Endothelial cell of umbilical vein (primary cell): ENCODE measurements at regions not wholly inside any gene's neighbourhood (a gene's known extent, or its start where the extent isn't known, plus 50 kb on each side); places are given as distances from the start of the nearest gene placed in this dataset.

Experiments used
- BruUV-seq: library from RNA; stranded (reverse); fragments of 400-500 nt; replicated peaks from 2 replicates; lab custom pipeline; 2021; lab: Mats Ljungman, UMichigan
- CTCF ChIA-PET: fragments of 300-600, 350-600 bp; sonication (Branson Sonifier 250); formaldehyde crosslinking; loops from one replicate; lab custom pipeline; 2021; ENCODE audit warnings: antibody characterized with exemption, inconsistent platforms; lab: Charles Lee
- POLR2A ChIA-PET: fragments of 300-600, 350-600 bp; sonication (Branson Sonifier 250); formaldehyde crosslinking; loops from one replicate; lab custom pipeline; 2021; ENCODE audit warnings: antibody characterized with exemption, inconsistent platforms; lab: Charles Lee
- DNase-seq: peaks from one replicate; pipeline ENCODE4 v3.0.0-alpha.2; 2011; ENCODE audit warnings: low read depth, low spot score
- FAIRE-seq: peaks from 2 replicates; lab custom pipeline; 2011; peaks lifted over from hg19 to GRCh38; lab: Jason Lieb, UNC
- H2AFZ ChIP-seq: 2 replicates; pipeline ENCODE4 v1.6.0; 2012; ENCODE audit warnings: low read depth, low read length, control low read depth, inconsistent platforms
- H3K27ac ChIP-seq: 2 replicates; pipeline ENCODE4 v1.5.1; 2011; ENCODE audit warnings: low read depth, mild to moderate bottlenecking, control low read depth, low read length, moderate library complexity; ENCODE audit not compliant: insufficient read depth
- H3K27me3 ChIP-seq, 2 experiments: 2 replicates each; pipeline versions ENCODE4 v1.6.0 to v1.6.1; 2011; ENCODE audit warnings: low read length in 2 of 2, mixed read lengths in 1 of 2; ENCODE audit not compliant: control insufficient read depth in 2 of 2, insufficient read depth in 2 of 2
- H3K36me3 ChIP-seq, 2 experiments: 2 replicates in 1 of 2; 3 replicates in 1 of 2; pipeline ENCODE4 v1.5.1; 2011; ENCODE audit warnings: low read length in 2 of 2, mild to moderate bottlenecking in 1 of 2, moderate library complexity in 1 of 2; ENCODE audit not compliant: control insufficient read depth in 2 of 2, insufficient read depth in 2 of 2; ENCODE audit errors: extremely low read depth in 1 of 2
- H3K4me1 ChIP-seq: 3 replicates; pipeline ENCODE4 v1.5.1; 2011; ENCODE audit warnings: mild to moderate bottlenecking, low read length; ENCODE audit not compliant: control insufficient read depth, insufficient read depth; ENCODE audit errors: extremely low read depth
- H3K4me2 ChIP-seq: 2 replicates; pipeline ENCODE4 v1.6.1; 2011; ENCODE audit warnings: low read length, control low read depth, mixed read lengths; ENCODE audit not compliant: insufficient read depth
- H3K4me3 ChIP-seq, 3 experiments: fragments of 200-600 bp in 1 of 3; sonication (generic), shearing (Covaris generic) in 1 of 3; replicated peaks in 1 of 3; 2 replicates each; pipeline ENCODE4 v1.5.1; 2011 to 2016; ENCODE audit warnings: control low read depth in 3 of 3, low read length in 3 of 3, mild to moderate bottlenecking in 2 of 3, inconsistent platforms in 1 of 3, low read depth in 1 of 3, moderate library complexity in 1 of 3; ENCODE audit not compliant: insufficient read depth in 1 of 3
- H3K79me2 ChIP-seq: 2 replicates; pipeline ENCODE4 v1.6.0; 2012; ENCODE audit warnings: low read length, inconsistent platforms; ENCODE audit not compliant: control insufficient read depth, insufficient read depth
- H3K9ac ChIP-seq: replicated peaks from 2 replicates; pipeline ENCODE3; 2011; ENCODE audit warnings: low read length, control low read depth; ENCODE audit not compliant: insufficient read depth; ENCODE audit errors: extremely low read depth
- H3K9me1 ChIP-seq: replicated peaks from 3 replicates; pipeline ENCODE4 v1.6.0; 2011; ENCODE audit warnings: mild to moderate bottlenecking, low read length; ENCODE audit not compliant: control insufficient read depth, insufficient read depth; ENCODE audit errors: extremely low read depth
- H3K9me3 ChIP-seq: replicated peaks from 2 replicates; pipeline ENCODE4 v1.5.1; 2012; ENCODE audit warnings: low read length, inconsistent platforms; ENCODE audit not compliant: control insufficient read depth, insufficient read depth
- H4K20me1 ChIP-seq: replicated peaks from 2 replicates; pipeline ENCODE3; 2011; ENCODE audit warnings: mild to moderate bottlenecking, low read length; ENCODE audit not compliant: control insufficient read depth, insufficient read depth; ENCODE audit errors: extremely low read depth
- CTCF ChIP-seq, 2 donors: IDR thresholded peaks; 1 replicate in 1 of 2; 2 replicates in 1 of 2; pipeline ENCODE4 v1.5.1; 2011; ENCODE audit warnings: low read length in 2 of 2, mild to moderate bottlenecking in 2 of 2, moderate library complexity in 2 of 2, control low read depth in 1 of 2, inconsistent platforms in 1 of 2, low read depth in 1 of 2; ENCODE audit not compliant: insufficient read depth in 1 of 2; ENCODE audit errors: extremely low read depth in 1 of 2
- EZH2 ChIP-seq: IDR thresholded peaks from 2 replicates; pipeline ENCODE4 v1.6.1; 2012; ENCODE audit warnings: borderline replicate concordance, low read depth, mild to moderate bottlenecking, moderate library complexity, low read length, inconsistent platforms; ENCODE audit not compliant: severe bottlenecking
- FOS ChIP-seq: IDR thresholded peaks from 2 replicates; pipeline ENCODE4 v1.6.1; 2011; ENCODE audit warnings: mild to moderate bottlenecking, low read length, moderate library complexity, borderline replicate concordance; ENCODE audit not compliant: insufficient read depth
- GATA2 ChIP-seq: IDR thresholded peaks from 2 replicates; pipeline ENCODE4 v1.7.0; 2011; ENCODE audit warnings: low read depth, mild to moderate bottlenecking, moderate library complexity, mixed read lengths, low read length; ENCODE audit not compliant: insufficient read length, insufficient read depth
- JUN ChIP-seq: IDR thresholded peaks from 2 replicates; pipeline ENCODE4 v1.6.1; 2011; ENCODE audit warnings: borderline replicate concordance, low read depth; ENCODE audit not compliant: insufficient read length, insufficient read depth
- MAX ChIP-seq: IDR thresholded peaks from 2 replicates; pipeline ENCODE4 v1.6.1; 2011; ENCODE audit not compliant: insufficient read depth, insufficient read length
- MYC ChIP-seq: IDR thresholded peaks from one replicate; pipeline ENCODE4 v1.6.1; 2011; ENCODE audit warnings: mild to moderate bottlenecking, low read depth, low read length
- POLR2A ChIP-seq: IDR thresholded peaks from 2 replicates; pipeline ENCODE4 v1.6.1; 2012; ENCODE audit warnings: low read depth, mild to moderate bottlenecking, control low read depth, low read length
- POLR2AphosphoS5 ChIP-seq: IDR thresholded peaks from 2 replicates; pipeline ENCODE4 v1.6.1; 2012; ENCODE audit warnings: low read depth, mild to moderate bottlenecking, control low read depth, low read length, moderate library complexity; ENCODE audit not compliant: insufficient read depth
- dilution Hi-C: fragments of 300-500 bp; cut with MboI; formaldehyde crosslinking; loops from one replicate; pipeline ENCODE4 v1.15.0; 2019; ENCODE audit warnings: low sequenced_read_pairs; ENCODE audit not compliant: extremely low pct_ligation_motif_present
- intact Hi-C: fragments of 100-400 bp; cut with micrococcal nuclease; formaldehyde crosslinking; loops from one replicate; pipeline ENCODE4 v1.10.0; 2022

GRCh38 chr13:27004326-27004725 is 167.3 kb downstream of the USP12 start:
- Histone ChIP-seq H3K9me3 (no peaks in the 10 kb centered on the region), H3K36me3 (no peaks in the 10 kb centered on the region), H3K4me1 (no peaks in the 10 kb centered on the region), H3K9ac (no peak overlapping the region), H4K20me1 (no peaks in the 10 kb centered on the region), H3K4me3 (no peak overlapping the region), H3K79me2 (no peaks in the 10 kb centered on the region), H3K27me3 (peaks cover 30 to 37% of the 10 kb centered on the region in 2 experiments), H3K4me2 (no peak overlapping the region), H3K9me1 (no peaks in the 10 kb centered on the region), H3K27ac (no peak overlapping the region), H2AFZ (no peak overlapping the region)
- no TSS peak for BruUV-seq
- DNase-seq = no peak
- TF ChIP-seq MAX (no peak), POLR2AphosphoS5 (no peak), GATA2 (no peak), FOS (no peak), JUN (no peak), MYC (no peak), CTCF (IDR thresholded peaks at IDR 0.05; ENCODE audit: extremely low read depth in 1 of 2, insufficient read depth in 1 of 2, low read depth in 1 of 2, low read length in 2 of 2) (no peak), EZH2 (no peak), POLR2A (no peak)
- intact Hi-C loops = no loop called here
- ChIA-PET CTCF (no interaction called here), POLR2A (no interaction called here)
- dilution Hi-C loops = no loop called here
- no peak for FAIRE-seq
